ENCODE measurements at regions not wholly inside any gene's neighbourhood (a gene's known extent, or its start where the extent isn't known, plus 50 kb on each side); places are given as distances from the start of the nearest gene placed in this dataset.
"Not testable (repeated sequence)": the region's sequence is repeated elsewhere in the genome, so short reads cannot be mapped to it uniquely, and the experiment has no call there.

- TF ChIP-seq CTCF, POLR2A (IDR thresholded peaks at IDR 0.05): not testable (repeated sequence)
Measured at GRCh38 chr7:35961260-35961659, 160.4 kb downstream of the SEPTIN7 start.

Data from adrenal gland (tissue), 5 donors.